AG04450 (cell line): ENCODE measurements at regions not wholly inside any gene's neighbourhood (a gene's known extent, or its start where the extent isn't known, plus 50 kb on each side); places are given as distances from the start of the nearest gene placed in this dataset.

Experiments
- CTCF ChIA-PET: fragments of 300-600, 350-600 bp; formaldehyde crosslinking; extraction: SDS; loops from one replicate; lab custom pipeline; 2022; ENCODE audit warnings: antibody characterized with exemption, inconsistent platforms; lab: Charles Lee
- POLR2A ChIA-PET: fragments of 350-600 bp; formaldehyde crosslinking; extraction: SDS; loops from one replicate; lab custom pipeline; 2021; ENCODE audit warnings: antibody characterized with exemption, inconsistent platforms; lab: Yijun Ruan, JAX
- DNase-seq: peaks from one replicate; pipeline ENCODE4 v3.0.0-alpha.2; 2011; ENCODE audit warnings: low read depth, low spot score
- H3K27ac ChIP-seq: one replicate; pipeline ENCODE4 v1.5.1; 2012; ENCODE audit warnings: low read depth, low read length, control low read depth
- H3K27me3 ChIP-seq: one replicate; pipeline ENCODE4 v1.6.0; 2012; ENCODE audit warnings: low read length; ENCODE audit not compliant: control insufficient read depth, insufficient read depth
- H3K4me3 ChIP-seq: 2 replicates; pipeline ENCODE4 v1.5.1; 2011; ENCODE audit warnings: mild to moderate bottlenecking, low read depth, low read length, control low read depth
- H3K9me3 ChIP-seq: 2 replicates; pipeline ENCODE4 v1.5.1; 2012; ENCODE audit warnings: low read length; ENCODE audit not compliant: control insufficient read depth, insufficient read depth
- CTCF ChIP-seq: IDR thresholded peaks from 2 replicates; pipeline ENCODE4 v1.5.1; 2011; ENCODE audit warnings: low read depth, low read length, control low read depth, inconsistent platforms

DNA sequence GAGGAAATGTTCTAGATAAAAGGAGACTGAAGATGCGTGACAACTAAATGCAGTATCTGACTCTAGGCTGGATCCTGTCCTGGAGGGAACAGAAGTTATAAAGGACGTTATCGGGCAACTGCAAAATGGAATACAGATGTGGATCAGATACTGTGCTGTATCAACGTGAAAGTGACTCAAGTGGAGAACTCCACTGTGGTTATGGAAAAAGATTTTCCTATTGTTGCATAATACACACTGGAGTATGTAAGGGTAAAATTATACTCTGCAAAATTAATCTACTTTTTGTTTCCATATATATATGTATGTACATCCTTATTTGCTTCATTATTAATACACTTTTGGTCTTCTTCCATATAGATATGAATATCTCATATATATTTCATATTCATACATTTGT is 654.0 kb downstream of the QKI start:
- Histone ChIP-seq H3K4me3 (no peak overlapping the region), H3K9me3 (peaks cover 5% of the 10 kb centered on the region), H3K27ac (no peak overlapping the region), H3K27me3 (no peaks in the 10 kb centered on the region)
- CTCF ChIA-PET = no interaction called here
- no peak for TF ChIP-seq CTCF
- POLR2A ChIA-PET = no interaction called here
- DNase-seq = no peak

DNA sequence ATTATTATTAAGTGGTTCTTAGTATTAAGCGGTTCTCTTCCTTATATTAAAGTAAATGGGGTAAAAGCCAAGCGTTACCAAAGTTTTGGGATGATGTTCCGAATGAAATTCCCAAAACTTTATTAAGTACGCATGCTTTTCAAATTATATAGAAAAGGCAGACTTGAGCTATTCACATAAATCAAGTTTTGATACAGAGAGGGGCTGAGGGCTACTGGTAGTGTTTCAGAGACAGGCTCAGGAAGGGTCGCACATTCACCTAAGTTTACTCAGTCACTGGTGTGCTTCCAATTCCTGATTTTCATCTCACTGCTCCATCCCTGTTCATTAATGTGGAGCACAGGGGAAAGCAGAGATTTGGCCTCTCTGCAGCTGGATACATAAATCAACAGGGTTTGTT is 652.2 kb downstream of the QKI start:
- Histone ChIP-seq H3K4me3 (no peak overlapping the region), H3K27me3 (no peaks in the 10 kb centered on the region), H3K27ac (no peak overlapping the region), H3K9me3 (peaks cover 5% of the 10 kb centered on the region)
- ChIA-PET POLR2A (no interaction called here), CTCF (no interaction called here)
- no peak for TF ChIP-seq CTCF
- DNase-seq = no peak

DNA sequence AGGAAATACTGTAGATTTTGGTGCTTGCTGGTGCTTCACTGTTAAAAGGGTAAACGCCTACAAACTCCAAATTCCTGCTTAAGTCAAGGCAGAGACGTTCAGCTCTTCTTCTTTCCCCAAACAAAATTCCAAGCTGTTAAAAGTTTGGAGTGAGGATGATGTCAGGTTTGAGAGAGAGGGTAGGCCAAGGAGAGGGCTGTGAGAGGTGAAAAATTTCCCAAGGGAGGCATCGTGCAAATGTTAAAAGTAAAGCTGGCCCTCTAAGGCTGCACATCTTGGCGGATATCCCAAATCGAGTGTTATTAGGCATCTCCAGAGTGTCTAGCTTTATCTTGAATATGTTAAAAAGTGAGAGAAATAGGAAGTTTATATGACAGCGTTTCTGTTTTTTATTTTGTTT is 651.8 kb downstream of the QKI start:
- H3K4me3 ChIP-seq = no peak overlapping the region
- no peak for TF ChIP-seq CTCF
- POLR2A ChIA-PET = no interaction called here
- H3K27me3 ChIP-seq = no peaks in the 10 kb centered on the region
- H3K27ac ChIP-seq = no peak overlapping the region
- DNase-seq = no peak
- CTCF ChIA-PET = no interaction called here
- H3K9me3 ChIP-seq = peaks cover 5% of the 10 kb centered on the region

DNA sequence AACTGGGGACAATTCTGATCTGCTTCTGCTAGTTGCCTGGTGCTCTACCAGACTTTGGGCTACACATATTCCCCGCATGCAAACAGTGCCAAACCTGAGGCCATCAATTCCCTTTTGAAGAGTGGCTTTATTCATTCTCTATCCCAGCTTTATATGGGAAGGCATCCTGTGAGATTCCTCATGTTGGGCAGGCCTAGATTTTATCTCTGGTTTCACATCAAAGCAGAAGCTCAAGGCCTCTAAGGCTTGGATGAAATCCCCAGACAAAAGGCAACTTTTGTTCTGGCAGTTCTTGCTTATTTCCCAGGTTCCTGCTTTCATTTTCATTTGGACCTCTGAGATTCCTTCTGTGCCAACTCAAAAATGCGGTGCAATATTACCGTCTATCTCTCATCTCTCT is 648.8 kb downstream of the QKI start:
- Histone ChIP-seq H3K4me3 (no peak overlapping the region), H3K27me3 (no peaks in the 10 kb centered on the region), H3K27ac (no peak overlapping the region), H3K9me3 (no peaks in the 10 kb centered on the region; the same call in 1 of the 2 replicates)
- no peak for DNase-seq
- ChIA-PET CTCF (no interaction called here), POLR2A (no interaction called here)
- no peak for TF ChIP-seq CTCF

DNA sequence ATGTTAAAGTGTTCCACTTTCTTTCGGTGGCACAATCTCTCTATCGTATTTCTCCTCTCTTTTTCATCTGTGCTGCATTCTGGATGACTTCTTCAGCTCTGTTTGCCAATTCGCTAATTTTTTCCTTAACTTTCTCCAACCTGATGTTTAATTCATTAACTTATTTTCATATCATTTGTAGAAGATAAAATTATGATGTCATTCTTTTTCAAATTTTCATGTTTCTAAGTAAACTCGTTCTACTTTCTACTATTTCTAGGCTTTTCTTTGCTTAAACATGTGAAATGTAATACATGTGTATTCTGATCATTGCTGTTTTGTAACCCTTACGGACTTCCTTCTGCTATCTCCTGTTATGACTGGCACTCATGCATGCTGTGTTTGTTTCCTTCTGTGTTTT is 648.4 kb downstream of the QKI start:
- DNase-seq = no peak
- CTCF ChIA-PET = no interaction called here
- H3K9me3 ChIP-seq = no peaks in the 10 kb centered on the region
- H3K27ac ChIP-seq = no peak overlapping the region
- no peaks in the 10 kb centered on the region for H3K27me3 ChIP-seq
- H3K4me3 ChIP-seq = no peak overlapping the region
- no peak for TF ChIP-seq CTCF
- POLR2A ChIA-PET = no interaction called here
